Hepatocyte (in vitro differentiated cells): ENCODE measurements at regions not wholly inside any gene's neighbourhood (a gene's known extent, or its start where the extent isn't known, plus 50 kb on each side); places are given as distances from the start of the nearest gene placed in this dataset.
"Not testable (repeated sequence)": the region's sequence is repeated elsewhere in the genome, so short reads cannot be mapped to it uniquely, and the experiment has no call there.

Source experiments
- DNase-seq: peaks from one replicate; pipeline ENCODE4 v3.0.0-alpha.2; 2016; ENCODE audit warnings: low spot score
- H2AFZ ChIP-seq: fragments of 200-600 bp; sonication (generic); 2 replicates; pipeline ENCODE4 v1.6.0; 2016; ENCODE audit warnings: antibody characterized with exemption, mild to moderate bottlenecking
- H3K27ac ChIP-seq: fragments of 200-600 bp; sonication (generic); 2 replicates; pipeline ENCODE4 v1.5.1; 2016; ENCODE audit warnings: mild to moderate bottlenecking
- H3K27me3 ChIP-seq: fragments of 200-600 bp; sonication (generic); 2 replicates; pipeline ENCODE4 v1.6.1; 2016
- H3K36me3 ChIP-seq: fragments of 200-600 bp; sonication (generic); replicated peaks from 2 replicates; pipeline ENCODE4 v1.5.1; 2016; ENCODE audit warnings: low read depth; ENCODE audit not compliant: insufficient read depth
- H3K4me1 ChIP-seq: fragments of 200-600 bp; sonication (generic); 2 replicates; pipeline ENCODE4 v1.5.1; 2016; ENCODE audit warnings: mild to moderate bottlenecking, moderate library complexity; ENCODE audit not compliant: insufficient read depth
- H3K4me2 ChIP-seq: fragments of 200-600 bp; sonication (generic); 2 replicates; pipeline ENCODE4 v1.6.0; 2016
- H3K4me3 ChIP-seq: fragments of 200-600 bp; sonication (generic); 2 replicates; pipeline ENCODE4 v1.5.1; 2016; ENCODE audit warnings: mild to moderate bottlenecking
- H3K79me2 ChIP-seq: fragments of 200-600 bp; sonication (generic); 2 replicates; pipeline ENCODE4 v1.6.0; 2017; ENCODE audit warnings: mild to moderate bottlenecking
- H3K9me2 ChIP-seq: fragments of 200-600 bp; sonication (generic); replicated peaks from 2 replicates; pipeline ENCODE4 v1.6.0; 2017; ENCODE audit warnings: mild to moderate bottlenecking; ENCODE audit not compliant: insufficient read depth
- H3K9me3 ChIP-seq: fragments of 200-600 bp; sonication (generic); 2 replicates; pipeline ENCODE4 v1.5.1; 2016; ENCODE audit warnings: low read depth, mild to moderate bottlenecking
- H4K20me1 ChIP-seq: fragments of 200-600 bp; sonication (generic); 2 replicates; pipeline ENCODE4 v1.6.0; 2016; ENCODE audit warnings: mild to moderate bottlenecking; ENCODE audit not compliant: insufficient read depth, poor library complexity, severe bottlenecking
- EZH2 ChIP-seq: fragments of 200-600 bp; sonication (generic); IDR thresholded peaks from 2 replicates; pipeline ENCODE4 v1.6.1; 2016; ENCODE audit warnings: antibody characterized with exemption, mild to moderate bottlenecking, borderline replicate concordance
- EZH2phosphoT487 ChIP-seq: fragments of 200-600 bp; sonication (generic); IDR thresholded peaks from one replicate; pipeline ENCODE4 v1.6.1; 2018; ENCODE audit warnings: antibody characterized with exemption, mild to moderate bottlenecking, low read depth, moderate library complexity; ENCODE audit not compliant: unreplicated experiment, severe bottlenecking
- WGBS: methylation state at CpG from one replicate; pipeline ENCODE4 v1.1.6; 2016; ENCODE audit warnings: low lambda C conversion rate; ENCODE audit errors: missing lambda C conversion rate; 5-methylcytosine and 5-hydroxymethylcytosine counted together
- TF ChIP-seq, protein P1 (sequence below): fragments of 200-600 bp; sonication (generic); IDR thresholded peaks from 2 replicates; pipeline ENCODE4 v1.5.1; 2016; ENCODE audit warnings: antibody characterized with exemption, mild to moderate bottlenecking; ENCODE audit not compliant: poor library complexity

DNA sequence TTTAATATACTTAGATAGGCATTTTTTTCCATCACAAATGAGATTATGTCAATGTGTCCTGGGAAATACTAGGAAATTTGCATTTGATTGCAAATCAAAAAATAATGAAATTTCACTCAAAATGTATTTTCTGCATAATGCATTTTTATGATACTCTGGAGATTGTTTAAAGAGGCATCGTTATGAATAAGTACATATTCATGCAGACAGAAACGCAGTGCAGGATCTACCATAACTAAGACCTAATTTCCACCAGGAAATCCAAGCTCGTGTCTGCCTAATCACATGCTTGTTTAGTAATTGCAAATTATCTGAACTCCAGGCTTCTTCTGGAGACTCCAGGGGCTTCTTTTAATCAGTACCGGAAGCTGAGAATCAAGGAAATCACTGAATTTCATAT lies 163.5 kb upstream of the MXRA5 start:
- DNase-seq = no peak
- WGBS = 76% methylated on average over 4 of the region's 4 CpGs
- Histone ChIP-seq H3K79me2 (no peaks in the 10 kb centered on the region), H4K20me1 (no peaks in the 10 kb centered on the region), H3K9me3 (no peaks in the 10 kb centered on the region), H3K27ac (no peak overlapping the region), H2AFZ (no peak overlapping the region), H3K4me3 (no peak overlapping the region), H3K4me1 (no peaks in the 10 kb centered on the region), H3K4me2 (no peak overlapping the region), H3K9me2 (no peaks in the 10 kb centered on the region), H3K36me3 (no peaks in the 10 kb centered on the region), H3K27me3 (no peaks in the 10 kb centered on the region)
- TF ChIP-seq EZH2phosphoT487 (no peak), EZH2 (no peak)
- TF ChIP-seq, protein P1, sequence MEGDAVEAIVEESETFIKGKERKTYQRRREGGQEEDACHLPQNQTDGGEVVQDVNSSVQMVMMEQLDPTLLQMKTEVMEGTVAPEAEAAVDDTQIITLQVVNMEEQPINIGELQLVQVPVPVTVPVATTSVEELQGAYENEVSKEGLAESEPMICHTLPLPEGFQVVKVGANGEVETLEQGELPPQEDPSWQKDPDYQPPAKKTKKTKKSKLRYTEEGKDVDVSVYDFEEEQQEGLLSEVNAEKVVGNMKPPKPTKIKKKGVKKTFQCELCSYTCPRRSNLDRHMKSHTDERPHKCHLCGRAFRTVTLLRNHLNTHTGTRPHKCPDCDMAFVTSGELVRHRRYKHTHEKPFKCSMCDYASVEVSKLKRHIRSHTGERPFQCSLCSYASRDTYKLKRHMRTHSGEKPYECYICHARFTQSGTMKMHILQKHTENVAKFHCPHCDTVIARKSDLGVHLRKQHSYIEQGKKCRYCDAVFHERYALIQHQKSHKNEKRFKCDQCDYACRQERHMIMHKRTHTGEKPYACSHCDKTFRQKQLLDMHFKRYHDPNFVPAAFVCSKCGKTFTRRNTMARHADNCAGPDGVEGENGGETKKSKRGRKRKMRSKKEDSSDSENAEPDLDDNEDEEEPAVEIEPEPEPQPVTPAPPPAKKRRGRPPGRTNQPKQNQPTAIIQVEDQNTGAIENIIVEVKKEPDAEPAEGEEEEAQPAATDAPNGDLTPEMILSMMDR = no peak

DNA sequence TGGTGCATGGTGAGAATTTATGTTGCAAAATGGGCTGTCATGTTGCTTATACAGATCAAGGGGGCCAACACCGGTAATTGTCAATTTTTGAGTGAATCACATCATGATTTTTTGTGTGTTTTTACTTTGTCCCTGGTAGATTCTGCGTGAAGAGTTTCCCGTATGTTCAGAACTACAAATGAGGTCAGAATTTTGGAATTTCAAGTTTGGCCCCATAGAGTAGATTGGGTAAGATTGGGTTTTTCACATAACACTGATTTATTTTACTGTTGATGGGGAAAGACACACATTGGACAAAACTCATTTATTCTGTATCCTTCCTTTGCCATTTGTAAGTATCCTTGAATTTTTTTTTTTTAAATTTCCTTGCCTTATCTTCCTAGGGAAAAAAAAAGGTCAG lies 158.5 kb upstream of the MXRA5 start:
- Histone ChIP-seq H3K9me3 (no peaks in the 10 kb centered on the region), H3K9me2 (no peaks in the 10 kb centered on the region), H3K27me3 (no peaks in the 10 kb centered on the region), H4K20me1 (no peaks in the 10 kb centered on the region), H3K27ac (no peak overlapping the region), H2AFZ (no peak overlapping the region), H3K4me2 (no peak overlapping the region), H3K4me1 (no peaks in the 10 kb centered on the region), H3K79me2 (no peaks in the 10 kb centered on the region), H3K4me3 (no peak overlapping the region), H3K36me3 (no peaks in the 10 kb centered on the region)
- TF ChIP-seq, protein P1 = no peak
- TF ChIP-seq EZH2 = no peak
- no peak for TF ChIP-seq EZH2phosphoT487
- 78% methylated on average over 3 of the region's 3 CpGs for WGBS
- no peak for DNase-seq

DNA sequence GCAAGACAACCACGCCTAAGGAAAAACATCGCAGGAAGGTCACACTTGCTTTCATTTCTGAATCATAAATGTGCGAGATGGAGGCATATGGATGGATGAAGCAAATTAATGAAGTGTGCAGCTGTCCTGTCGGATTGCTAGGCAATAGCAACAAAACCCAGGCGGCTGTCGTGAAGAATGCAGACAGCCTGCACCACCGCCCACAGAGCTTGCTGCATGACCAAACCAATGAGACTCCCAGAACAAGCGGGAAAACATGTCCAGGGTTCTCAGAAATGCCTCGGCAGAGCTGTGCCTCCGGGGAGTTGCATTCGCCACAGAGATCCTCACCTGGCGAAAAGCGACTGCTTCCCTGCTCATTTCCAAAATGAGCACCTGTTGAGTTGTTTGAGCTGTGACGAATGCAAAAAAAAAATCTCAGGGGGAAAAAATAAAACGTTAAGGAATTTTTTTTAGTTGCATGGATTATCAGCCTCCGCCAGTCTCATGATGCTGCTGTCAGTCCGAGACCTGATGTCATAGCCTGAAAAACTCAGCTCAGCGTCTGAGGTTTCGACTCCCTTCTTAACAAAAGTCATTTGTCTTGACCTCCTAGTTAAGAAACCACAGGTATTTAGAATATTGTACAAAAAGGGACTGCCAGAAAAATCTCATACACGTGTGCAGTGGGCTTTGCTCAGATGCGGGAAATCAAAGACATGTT lies 155.5 kb upstream of the MXRA5 start:
- Histone ChIP-seq H3K4me1 (no peaks in the 10 kb centered on the region), H3K36me3 (no peaks in the 10 kb centered on the region), H3K27ac (no peak overlapping the region), H3K9me3 (no peaks in the 10 kb centered on the region), H2AFZ (no peak overlapping the region), H3K4me3 (no peak overlapping the region), H4K20me1 (no peaks in the 10 kb centered on the region), H3K27me3 (no peaks in the 10 kb centered on the region), H3K9me2 (no peaks in the 10 kb centered on the region), H3K4me2 (no peak overlapping the region), H3K79me2 (no peaks in the 10 kb centered on the region)
- DNase-seq = no peak
- TF ChIP-seq, protein P1 = no peak
- WGBS = 85% methylated on average over 21 of the region's 21 CpGs

DNA sequence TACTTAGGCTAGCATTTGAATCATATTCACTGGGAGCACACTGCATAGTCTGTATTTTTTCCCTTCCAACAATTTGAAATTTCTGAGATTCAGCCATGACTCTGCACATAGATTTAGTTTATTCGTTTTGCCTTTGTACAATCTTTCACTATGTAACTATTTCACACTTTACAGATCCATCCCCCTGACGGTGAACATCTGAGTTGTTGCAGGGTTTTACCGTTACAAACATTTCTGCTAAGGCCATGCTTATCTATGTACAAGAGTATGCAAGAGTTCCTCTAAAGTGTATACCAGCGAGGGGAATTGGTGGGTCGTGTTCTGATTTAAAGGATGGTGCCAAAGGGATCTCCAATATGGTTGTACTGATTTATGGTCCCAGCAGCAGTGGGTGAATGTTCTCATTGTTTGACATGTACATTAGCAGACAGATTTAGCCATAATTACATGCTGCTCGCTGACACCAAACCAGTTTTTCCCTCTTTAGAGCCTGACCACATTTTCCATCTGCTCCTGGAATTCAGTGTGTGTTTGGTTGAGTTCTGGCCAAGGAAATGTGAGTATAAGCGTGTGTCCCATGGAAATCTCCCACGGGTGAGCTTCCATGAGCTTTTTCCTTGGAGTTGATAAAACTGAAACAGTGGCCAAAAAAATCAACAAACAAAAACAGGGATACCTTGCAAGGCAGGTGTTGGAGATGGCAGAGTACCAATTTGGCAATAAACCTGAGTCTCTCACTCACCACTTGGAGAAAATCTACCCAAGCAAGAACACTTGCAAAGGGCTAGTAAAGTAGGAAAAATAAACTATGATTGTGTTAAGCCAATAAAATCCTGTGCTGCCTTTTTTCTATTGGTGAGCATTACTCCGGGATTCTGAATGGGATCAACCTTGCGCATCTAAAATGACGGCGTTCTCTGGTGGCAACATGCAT lies 149.7 kb upstream of the MXRA5 start:
- H3K27me3 ChIP-seq, H3K4me3 ChIP-seq, H3K27ac ChIP-seq, H4K20me1 ChIP-seq, H3K4me2 ChIP-seq, H3K9me3 ChIP-seq, H3K9me2 ChIP-seq, H2AFZ ChIP-seq, H3K4me1 ChIP-seq, H3K36me3 ChIP-seq, DNase-seq, H3K79me2 ChIP-seq: not testable (repeated sequence)
- 64% methylated on average over 12 of the region's 12 CpGs for WGBS
